Vagina (tissue), 2 donors: ENCODE measurements at regions not wholly inside any gene's neighbourhood (a gene's known extent, or its start where the extent isn't known, plus 50 kb on each side); places are given as distances from the start of the nearest gene placed in this dataset.

Experiments used
- DNase-seq, 2 donors: peaks; one replicate each; pipeline ENCODE4 v3.0.0-alpha.2; 2017; ENCODE audit errors: extremely low spot score in 2 of 2
- H3K27ac ChIP-seq: fragments of 200-600 bp; sonication (generic); one replicate; pipeline ENCODE4 v1.5.1; 2019
- H3K27me3 ChIP-seq: fragments of 200-600 bp; sonication (generic); one replicate; pipeline ENCODE4 v1.5.1; 2019
- H3K36me3 ChIP-seq, 2 donors: fragments of 200-600 bp; sonication (generic); one replicate each; pipeline ENCODE4 v1.5.1; 2017 to 2019
- H3K4me1 ChIP-seq: fragments of 200-600 bp; sonication (generic); one replicate; pipeline ENCODE4 v1.5.1; 2019
- H3K4me3 ChIP-seq, 2 donors: fragments of 200-600 bp; sonication (generic); 1 replicate in 1 of 2; 2 replicates in 1 of 2; pipeline ENCODE4 v1.5.1; 2016 to 2019
- H3K9me3 ChIP-seq: fragments of 200-600 bp; sonication (generic); one replicate; pipeline ENCODE4 v1.5.1; 2019
- CTCF ChIP-seq, 3 experiments: fragments of 450-650 bp in 2 of 3; fragments of 200-600 bp in 1 of 3; sonication (generic) in 1 of 3; IDR thresholded peaks; one replicate each; pipeline ENCODE4 v1.5.1; 2017 to 2019; ENCODE audit warnings: antibody characterized with exemption in 3 of 3, mild to moderate bottlenecking in 2 of 3, moderate library complexity in 2 of 3
- POLR2A ChIP-seq, 2 donors: fragments of 450-650 bp; IDR thresholded peaks; one replicate each; pipeline ENCODE4 v1.6.1; 2017; ENCODE audit warnings: antibody characterized with exemption in 2 of 2, mild to moderate bottlenecking in 2 of 2, moderate library complexity in 2 of 2
- POLR2AphosphoS5 ChIP-seq, 2 donors: sonication (generic); formaldehyde crosslinking; IDR thresholded peaks; one replicate each; pipeline ENCODE4 v1.9.0; 2017; ENCODE audit warnings: antibody characterized with exemption in 2 of 2, mild to moderate bottlenecking in 2 of 2, low read depth in 1 of 2; ENCODE audit not compliant: insufficient read depth in 1 of 2
- intact Hi-C: fragments of 100-400 bp; cut with DNase I; formaldehyde crosslinking; loops from one replicate; pipeline ENCODE4 v1.15.1; 2023

- Histone ChIP-seq H3K36me3 (no peaks in the 10 kb centered on the region), H3K4me3 (no peak overlapping the region), H3K27me3 (no peaks in the 10 kb centered on the region), H3K4me1 (no peaks in the 10 kb centered on the region), H3K27ac (no peak overlapping the region), H3K9me3 (no peaks in the 10 kb centered on the region)
- no peak for DNase-seq
- TF ChIP-seq POLR2AphosphoS5 (IDR thresholded peaks at IDR 0.05; ENCODE audit: insufficient read depth in 1 of 2, low read depth in 1 of 2) = no peak
- no peak for TF ChIP-seq CTCF (IDR thresholded peaks at IDR 0.05)
- TF ChIP-seq POLR2A (IDR thresholded peaks at IDR 0.05) = no peak
- intact Hi-C loops = no loop called here
Observed at GRCh38 chr7:12089951-12090756, 120.9 kb upstream of the TMEM106B start.

GRCh38 chr7:12090757-12091221, 120.3 kb upstream of the TMEM106B start:
- no peaks in the 10 kb centered on the region for H3K4me1 ChIP-seq
- intact Hi-C loops = no loop called here
- no peaks in the 10 kb centered on the region for H3K27me3 ChIP-seq
- no peak overlapping the region for H3K4me3 ChIP-seq
- TF ChIP-seq CTCF (IDR thresholded peaks at IDR 0.05) (no peak), POLR2AphosphoS5 (IDR thresholded peaks at IDR 0.05; ENCODE audit: insufficient read depth in 1 of 2, low read depth in 1 of 2) (no peak), POLR2A (IDR thresholded peaks at IDR 0.05) (no peak)
- no peak for DNase-seq
- H3K27ac ChIP-seq = no peak overlapping the region
- H3K36me3 ChIP-seq = no peaks in the 10 kb centered on the region
- H3K9me3 ChIP-seq = no peaks in the 10 kb centered on the region

- H3K4me3 ChIP-seq = no peak overlapping the region
- intact Hi-C loops = no loop called here
- no peak for DNase-seq
Observed at GRCh38 chr7:12091231-12091630, 119.9 kb upstream of the TMEM106B start.

GRCh38 chr7:12092499-12093130, 118.5 kb upstream of the TMEM106B start:
- no peaks in the 10 kb centered on the region for H3K4me1 ChIP-seq
- H3K4me3 ChIP-seq = no peak overlapping the region
- H3K9me3 ChIP-seq = no peaks in the 10 kb centered on the region
- TF ChIP-seq POLR2AphosphoS5 (IDR thresholded peaks at IDR 0.05; ENCODE audit: insufficient read depth in 1 of 2, low read depth in 1 of 2) (no peak), POLR2A (IDR thresholded peaks at IDR 0.05) (no peak), CTCF (IDR thresholded peaks at IDR 0.05) (no peak)
- no peak for DNase-seq
- no peaks in the 10 kb centered on the region for H3K27me3 ChIP-seq
- H3K36me3 ChIP-seq = no peaks in the 10 kb centered on the region
- H3K27ac ChIP-seq = no peak overlapping the region
- intact Hi-C loops = no loop called here

More at GRCh38 chr7:12091231-12091630, 119.9 kb upstream of the TMEM106B start:
- H3K9me3 ChIP-seq = no peaks in the 10 kb centered on the region
- H3K27me3 ChIP-seq = no peaks in the 10 kb centered on the region
- H3K36me3 ChIP-seq = no peaks in the 10 kb centered on the region
- TF ChIP-seq CTCF (IDR thresholded peaks at IDR 0.05) (no peak), POLR2AphosphoS5 (IDR thresholded peaks at IDR 0.05; ENCODE audit: insufficient read depth in 1 of 2, low read depth in 1 of 2) (no peak), POLR2A (IDR thresholded peaks at IDR 0.05) (no peak)
- H3K27ac ChIP-seq = no peak overlapping the region
- no peaks in the 10 kb centered on the region for H3K4me1 ChIP-seq

GRCh38 chr7:12093365-12093764, 117.7 kb upstream of the TMEM106B start:
- Histone ChIP-seq H3K4me1 (no peaks in the 10 kb centered on the region), H3K4me3 (no peak overlapping the region), H3K27me3 (no peaks in the 10 kb centered on the region), H3K36me3 (no peaks in the 10 kb centered on the region), H3K27ac (no peak overlapping the region), H3K9me3 (no peaks in the 10 kb centered on the region)
- no peak for DNase-seq
- intact Hi-C loops = no loop called here
- TF ChIP-seq POLR2AphosphoS5 (IDR thresholded peaks at IDR 0.05; ENCODE audit: insufficient read depth in 1 of 2, low read depth in 1 of 2) (no peak), POLR2A (IDR thresholded peaks at IDR 0.05) (no peak), CTCF (IDR thresholded peaks at IDR 0.05) (no peak)
